Endodermal cell (in vitro differentiated cells): ENCODE measurements at regions not wholly inside any gene's neighbourhood (a gene's known extent, or its start where the extent isn't known, plus 50 kb on each side); places are given as distances from the start of the nearest gene placed in this dataset.

Experiments
- DNase-seq: peaks from one replicate; pipeline ENCODE4 v3.0.0-alpha.2; 2017
- H3K27ac ChIP-seq: 2 replicates; pipeline ENCODE4 v1.5.1; 2013; ENCODE audit warnings: mild to moderate bottlenecking, low read depth, low read length, moderate library complexity
- H3K27me3 ChIP-seq: 2 replicates; pipeline ENCODE4 v1.6.1; 2013; ENCODE audit warnings: mild to moderate bottlenecking, low read length, moderate library complexity; ENCODE audit not compliant: insufficient read depth, control insufficient read depth, poor library complexity, severe bottlenecking
- H3K36me3 ChIP-seq: 2 replicates; pipeline ENCODE4 v1.7.0; 2013; ENCODE audit warnings: mild to moderate bottlenecking, low read length, moderate library complexity; ENCODE audit not compliant: control insufficient read depth, insufficient read depth
- H3K4me1 ChIP-seq: one replicate; pipeline ENCODE4 v1.7.0; 2013; ENCODE audit warnings: low read length; ENCODE audit not compliant: control insufficient read depth, insufficient read depth
- H3K4me3 ChIP-seq: 2 replicates; pipeline ENCODE4 v1.5.1; 2013; ENCODE audit warnings: mild to moderate bottlenecking, low read length, moderate library complexity
- H3K9ac ChIP-seq: 2 replicates; pipeline ENCODE4 v1.6.1; 2013; ENCODE audit warnings: mild to moderate bottlenecking, low read length, moderate library complexity; ENCODE audit not compliant: poor library complexity, severe bottlenecking; ENCODE audit errors: extremely low read depth
- H3K9me3 ChIP-seq: 2 replicates; pipeline ENCODE4 v1.6.1; 2013; ENCODE audit warnings: mild to moderate bottlenecking, low read length, moderate library complexity; ENCODE audit not compliant: control insufficient read depth
- H3K27ac Mint-ChIP-seq: 2 replicates; pipeline ENCODE4 v1.8.0; 2020; ENCODE audit warnings: mixed read lengths
- H3K27me3 Mint-ChIP-seq: 2 replicates; pipeline ENCODE4 v1.8.0; 2021; ENCODE audit warnings: mild to moderate bottlenecking, mixed read lengths; ENCODE audit not compliant: insufficient read depth
- H3K36me3 Mint-ChIP-seq: 2 replicates; pipeline ENCODE4 v1.8.0; 2020; ENCODE audit warnings: low read depth, mixed read lengths
- H3K4me1 Mint-ChIP-seq: 2 replicates; pipeline ENCODE4 v1.8.0; 2020; ENCODE audit warnings: mixed read lengths
- H3K4me3 Mint-ChIP-seq: 2 replicates; pipeline ENCODE4 v1.8.0; 2020; ENCODE audit warnings: mild to moderate bottlenecking, moderate library complexity, mixed read lengths
- H3K9me3 Mint-ChIP-seq: 2 replicates; pipeline ENCODE4 v1.8.0; 2020; ENCODE audit warnings: mild to moderate bottlenecking, mixed read lengths
- WGBS, 2 experiments: methylation state at CpG; one replicate each; pipeline versions ENCODE4 v1.1.5 to v1.1.7; 2013; ENCODE audit warnings: missing lambda C conversion rate in 2 of 2, mixed read lengths in 1 of 2; ENCODE audit not compliant: insufficient coverage in 1 of 2, insufficient read length in 1 of 2; 5-methylcytosine and 5-hydroxymethylcytosine counted together
- TF ChIP-seq, protein P1 (sequence below): fragments of 200-600 bp; sonication (generic); conservative IDR thresholded peaks from 2 replicates; pipeline ENCODE4 v1.5.0; 2021; ENCODE audit warnings: antibody characterized with exemption, mild to moderate bottlenecking

DNA sequence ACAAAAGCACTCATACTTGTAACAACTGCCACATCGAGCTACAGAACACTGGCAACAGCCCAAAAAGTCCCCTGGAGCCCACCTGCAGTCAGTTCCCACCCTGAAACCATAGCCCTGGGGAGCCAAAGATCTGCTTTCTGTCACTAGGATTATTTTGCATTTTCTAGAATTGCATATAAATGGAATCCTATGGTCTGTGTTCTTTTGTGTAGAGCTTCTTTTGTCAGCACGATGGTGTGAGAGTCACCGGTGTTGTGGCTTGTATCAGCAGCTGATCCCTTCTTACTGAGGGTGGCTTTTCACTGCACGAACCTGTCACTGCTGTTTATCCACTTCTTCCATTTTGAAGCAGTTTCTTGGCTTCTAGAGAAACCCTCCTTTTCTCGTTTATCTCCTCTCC lies 60.1 kb upstream of the PRR23E start:
- Mint-ChIP-seq H3K36me3 (no peaks in the 10 kb centered on the region), H3K4me3 (no peak overlapping the region), H3K4me1 (peaks cover 2% of the 10 kb centered on the region), H3K27ac (no peak overlapping the region), H3K27me3 (peaks cover 44% of the 10 kb centered on the region), H3K9me3 (no peaks in the 10 kb centered on the region)
- Histone ChIP-seq H3K9ac (no peak overlapping the region), H3K4me1 (peaks cover 5% of the 10 kb centered on the region), H3K27me3 (peaks cover 41% of the 10 kb centered on the region), H3K4me3 (no peak overlapping the region), H3K36me3 (no peaks in the 10 kb centered on the region), H3K27ac (no peak overlapping the region), H3K9me3 (no peaks in the 10 kb centered on the region)
- DNase-seq = peak; percentile 36
- TF ChIP-seq, protein P1, sequence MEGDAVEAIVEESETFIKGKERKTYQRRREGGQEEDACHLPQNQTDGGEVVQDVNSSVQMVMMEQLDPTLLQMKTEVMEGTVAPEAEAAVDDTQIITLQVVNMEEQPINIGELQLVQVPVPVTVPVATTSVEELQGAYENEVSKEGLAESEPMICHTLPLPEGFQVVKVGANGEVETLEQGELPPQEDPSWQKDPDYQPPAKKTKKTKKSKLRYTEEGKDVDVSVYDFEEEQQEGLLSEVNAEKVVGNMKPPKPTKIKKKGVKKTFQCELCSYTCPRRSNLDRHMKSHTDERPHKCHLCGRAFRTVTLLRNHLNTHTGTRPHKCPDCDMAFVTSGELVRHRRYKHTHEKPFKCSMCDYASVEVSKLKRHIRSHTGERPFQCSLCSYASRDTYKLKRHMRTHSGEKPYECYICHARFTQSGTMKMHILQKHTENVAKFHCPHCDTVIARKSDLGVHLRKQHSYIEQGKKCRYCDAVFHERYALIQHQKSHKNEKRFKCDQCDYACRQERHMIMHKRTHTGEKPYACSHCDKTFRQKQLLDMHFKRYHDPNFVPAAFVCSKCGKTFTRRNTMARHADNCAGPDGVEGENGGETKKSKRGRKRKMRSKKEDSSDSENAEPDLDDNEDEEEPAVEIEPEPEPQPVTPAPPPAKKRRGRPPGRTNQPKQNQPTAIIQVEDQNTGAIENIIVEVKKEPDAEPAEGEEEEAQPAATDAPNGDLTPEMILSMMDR = no peak
- 45 to 51% methylated on average over 4 to 5 of the region's 5 CpGs for WGBS, 2 experiments

DNA sequence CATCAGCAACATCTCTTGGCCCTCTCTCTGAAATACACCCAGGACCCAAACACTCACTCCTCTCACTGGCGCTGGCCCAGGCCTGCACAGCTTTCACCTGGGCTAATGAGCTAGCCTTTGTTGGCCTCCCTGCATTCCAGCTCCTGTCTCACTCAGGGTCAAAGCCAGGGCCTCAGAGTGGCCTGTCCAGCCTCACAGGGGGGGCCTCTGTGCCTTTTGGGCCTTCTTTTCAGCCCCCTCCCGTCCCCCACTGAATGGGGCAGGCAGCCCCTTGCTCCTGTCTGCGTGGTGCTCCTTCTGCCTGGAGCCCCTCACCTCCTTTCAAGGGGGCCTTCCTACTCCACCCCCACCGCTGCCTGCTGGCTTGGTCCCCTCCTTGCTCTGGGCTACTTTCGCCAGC lies 59.0 kb upstream of the PRR23E start:
- TF ChIP-seq, protein P1 = no peak
- no peak overlapping the region for H3K9ac ChIP-seq
- no peaks in the 10 kb centered on the region for H3K9me3 Mint-ChIP-seq
- no peak overlapping the region for H3K27ac Mint-ChIP-seq
- H3K27me3 Mint-ChIP-seq = peaks cover 44% of the 10 kb centered on the region
- peaks cover 2% of the 10 kb centered on the region for H3K4me1 Mint-ChIP-seq
- no peak overlapping the region for H3K4me3 ChIP-seq
- peak; percentile 33 for DNase-seq
- no peaks in the 10 kb centered on the region for H3K36me3 Mint-ChIP-seq
- WGBS, 2 experiments = 97 to 100% methylated on average over 4 to 5 of the region's 5 CpGs
- no peak overlapping the region for H3K27ac ChIP-seq
- no peak overlapping the region for H3K4me3 Mint-ChIP-seq
- H3K4me1 ChIP-seq = peaks cover 5% of the 10 kb centered on the region
- no peaks in the 10 kb centered on the region for H3K36me3 ChIP-seq
- H3K9me3 ChIP-seq = no peaks in the 10 kb centered on the region
- peaks cover 41% of the 10 kb centered on the region for H3K27me3 ChIP-seq

DNA sequence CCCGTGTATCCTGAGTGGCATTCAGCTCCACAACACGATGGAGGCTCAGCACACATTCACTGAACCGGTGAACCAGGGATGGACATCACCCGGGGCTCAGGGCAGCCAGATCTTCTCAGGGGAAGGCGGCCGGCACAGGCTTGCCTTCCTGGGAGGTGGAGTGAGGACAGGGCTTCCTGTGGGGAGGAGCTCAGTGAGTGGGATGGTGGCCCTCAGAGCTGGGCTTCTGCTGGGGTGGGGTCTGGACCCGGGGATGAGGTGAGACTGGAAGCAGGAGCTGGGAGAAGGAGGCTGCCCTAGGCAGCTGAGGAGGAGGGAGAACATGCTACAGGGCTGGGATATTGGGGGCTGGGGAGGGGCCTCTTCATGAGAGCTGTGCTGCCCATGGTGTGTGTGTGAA lies 58.5 kb upstream of the PRR23E start:
- Histone ChIP-seq H3K4me3 (no peak overlapping the region), H3K9ac (no peak overlapping the region), H3K36me3 (no peaks in the 10 kb centered on the region), H3K4me1 (peaks cover 5% of the 10 kb centered on the region), H3K27ac (no peak overlapping the region), H3K27me3 (peaks cover 41% of the 10 kb centered on the region), H3K9me3 (no peaks in the 10 kb centered on the region)
- Mint-ChIP-seq H3K4me3 (no peak overlapping the region), H3K27me3 (peaks cover 46% of the 10 kb centered on the region), H3K27ac (no peak overlapping the region), H3K4me1 (peaks cover 2% of the 10 kb centered on the region), H3K36me3 (no peaks in the 10 kb centered on the region), H3K9me3 (no peaks in the 10 kb centered on the region)
- TF ChIP-seq, protein P1 = no peak
- peak; percentile 35 for DNase-seq
- WGBS, 2 experiments = 77 to 86% methylated on average over 2 to 7 of the region's 7 CpGs
